GM12873 (cell line): ENCODE measurements at regions not wholly inside any gene's neighbourhood (a gene's known extent, or its start where the extent isn't known, plus 50 kb on each side); places are given as distances from the start of the nearest gene placed in this dataset.

ENCODE experiments used
- TF ChIP-seq, protein P1 (sequence below): IDR thresholded peaks from 2 replicates; pipeline ENCODE4 v1.5.1; 2012; ENCODE audit warnings: low read depth, mild to moderate bottlenecking, moderate library complexity, low read length, control low read depth; ENCODE audit not compliant: insufficient read depth; ENCODE audit errors: missing control alignments

DNA sequence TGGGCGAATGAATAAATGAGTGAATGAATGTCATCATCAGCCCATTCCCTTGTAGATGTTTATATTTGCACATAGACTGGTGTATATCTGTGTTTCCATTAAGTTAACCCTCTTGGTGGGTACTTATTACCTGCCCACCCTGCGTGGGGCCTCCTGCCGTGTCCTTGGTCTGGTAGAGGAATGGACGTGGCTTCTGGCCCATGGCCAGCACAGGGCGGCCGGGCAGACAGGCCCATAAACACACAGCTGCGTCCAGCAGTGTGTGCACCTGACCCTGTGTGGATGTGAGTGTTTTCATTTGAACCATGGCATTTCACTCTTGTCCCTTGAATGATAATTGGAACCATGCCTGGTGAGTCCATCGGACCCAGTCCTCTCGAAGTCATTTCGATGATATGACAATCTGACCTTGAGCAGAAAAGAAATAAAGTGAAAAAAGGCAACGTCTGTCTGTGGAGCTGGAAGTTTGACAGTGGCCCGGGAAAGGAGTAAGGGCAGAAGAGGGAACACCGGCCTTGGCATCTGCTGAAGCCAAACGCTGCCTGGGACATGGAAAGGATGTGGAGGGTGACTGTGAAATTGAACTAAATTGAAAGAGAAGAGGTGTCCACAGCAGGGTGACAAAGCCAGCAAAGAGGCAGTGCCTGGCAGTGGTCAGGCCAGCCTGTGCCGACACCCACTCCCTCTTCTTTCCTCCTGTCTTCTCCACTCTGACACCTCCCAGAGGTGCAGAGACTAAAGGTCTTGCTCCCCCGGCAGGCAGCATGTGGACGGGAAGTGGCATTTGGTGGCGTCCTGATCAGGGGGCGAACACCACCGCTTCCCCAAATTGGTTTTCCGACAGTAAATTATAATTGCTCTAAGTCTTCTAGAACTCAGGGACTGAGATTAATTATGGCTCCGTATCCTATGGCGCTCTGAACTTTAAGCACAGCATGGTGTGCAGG lies 199.0 kb upstream of the ZMIZ1 start:
- TF ChIP-seq, protein P1, sequence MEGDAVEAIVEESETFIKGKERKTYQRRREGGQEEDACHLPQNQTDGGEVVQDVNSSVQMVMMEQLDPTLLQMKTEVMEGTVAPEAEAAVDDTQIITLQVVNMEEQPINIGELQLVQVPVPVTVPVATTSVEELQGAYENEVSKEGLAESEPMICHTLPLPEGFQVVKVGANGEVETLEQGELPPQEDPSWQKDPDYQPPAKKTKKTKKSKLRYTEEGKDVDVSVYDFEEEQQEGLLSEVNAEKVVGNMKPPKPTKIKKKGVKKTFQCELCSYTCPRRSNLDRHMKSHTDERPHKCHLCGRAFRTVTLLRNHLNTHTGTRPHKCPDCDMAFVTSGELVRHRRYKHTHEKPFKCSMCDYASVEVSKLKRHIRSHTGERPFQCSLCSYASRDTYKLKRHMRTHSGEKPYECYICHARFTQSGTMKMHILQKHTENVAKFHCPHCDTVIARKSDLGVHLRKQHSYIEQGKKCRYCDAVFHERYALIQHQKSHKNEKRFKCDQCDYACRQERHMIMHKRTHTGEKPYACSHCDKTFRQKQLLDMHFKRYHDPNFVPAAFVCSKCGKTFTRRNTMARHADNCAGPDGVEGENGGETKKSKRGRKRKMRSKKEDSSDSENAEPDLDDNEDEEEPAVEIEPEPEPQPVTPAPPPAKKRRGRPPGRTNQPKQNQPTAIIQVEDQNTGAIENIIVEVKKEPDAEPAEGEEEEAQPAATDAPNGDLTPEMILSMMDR, result no peak

DNA sequence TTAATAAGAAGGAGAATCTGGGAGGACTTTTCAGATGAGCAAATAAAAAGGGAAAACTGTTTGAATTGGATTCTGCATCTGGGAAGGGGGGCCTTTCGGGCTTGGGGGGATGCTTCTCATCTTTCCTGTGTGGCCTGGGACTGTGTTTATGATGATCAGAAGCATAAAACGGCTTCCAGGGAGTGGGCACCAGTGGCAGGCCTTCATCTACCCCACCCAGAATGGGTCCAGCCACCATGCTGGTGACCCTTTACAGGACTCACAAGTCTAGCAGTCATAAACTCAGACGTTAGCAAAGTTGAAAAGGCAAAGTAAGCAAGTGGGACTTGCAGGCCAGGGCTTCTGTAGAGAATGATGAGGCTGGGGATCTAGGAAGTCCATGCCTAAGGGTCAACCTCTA lies 198.3 kb upstream of the ZMIZ1 start:
- TF ChIP-seq, protein P1, result no peak

DNA sequence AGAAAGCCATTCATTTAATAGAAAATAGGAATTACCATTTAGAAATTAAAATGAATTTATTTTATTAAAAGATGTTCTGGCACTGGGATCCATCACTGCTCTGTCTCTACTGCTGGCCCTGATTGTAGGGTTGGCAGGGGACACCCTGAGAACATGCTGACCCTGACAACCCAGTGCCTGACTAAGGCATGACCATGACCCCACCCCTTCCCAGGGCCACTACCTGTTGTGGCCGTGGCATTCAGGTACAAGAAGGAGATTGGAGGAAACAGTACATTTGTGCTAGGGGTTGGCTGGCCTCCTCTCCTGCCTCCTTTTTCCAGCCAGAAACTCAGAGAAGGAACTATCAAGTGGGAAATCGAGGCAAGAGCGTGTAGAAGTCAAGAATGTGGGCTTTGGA lies 197.0 kb upstream of the ZMIZ1 start:
- TF ChIP-seq, protein P1, result no peak

DNA sequence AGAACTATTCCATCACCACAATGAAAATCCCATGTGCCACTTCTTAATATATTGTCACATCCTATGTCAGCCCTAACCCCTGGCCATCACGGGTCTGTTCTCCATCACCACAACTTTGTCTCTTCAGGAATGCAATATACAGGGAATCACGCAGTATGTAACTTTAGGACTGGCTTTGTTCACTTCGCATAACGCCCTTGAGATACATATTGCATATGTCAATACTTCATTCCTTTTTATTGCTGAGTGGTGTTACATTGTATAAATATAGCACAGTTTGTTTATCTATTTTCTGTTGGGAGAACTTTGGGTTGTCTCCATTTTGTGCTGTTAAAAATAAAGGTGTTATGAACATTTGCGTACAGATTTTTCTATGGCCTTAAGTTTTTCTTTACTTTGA lies 195.4 kb upstream of the ZMIZ1 start:
- TF ChIP-seq, protein P1, result no peak

DNA sequence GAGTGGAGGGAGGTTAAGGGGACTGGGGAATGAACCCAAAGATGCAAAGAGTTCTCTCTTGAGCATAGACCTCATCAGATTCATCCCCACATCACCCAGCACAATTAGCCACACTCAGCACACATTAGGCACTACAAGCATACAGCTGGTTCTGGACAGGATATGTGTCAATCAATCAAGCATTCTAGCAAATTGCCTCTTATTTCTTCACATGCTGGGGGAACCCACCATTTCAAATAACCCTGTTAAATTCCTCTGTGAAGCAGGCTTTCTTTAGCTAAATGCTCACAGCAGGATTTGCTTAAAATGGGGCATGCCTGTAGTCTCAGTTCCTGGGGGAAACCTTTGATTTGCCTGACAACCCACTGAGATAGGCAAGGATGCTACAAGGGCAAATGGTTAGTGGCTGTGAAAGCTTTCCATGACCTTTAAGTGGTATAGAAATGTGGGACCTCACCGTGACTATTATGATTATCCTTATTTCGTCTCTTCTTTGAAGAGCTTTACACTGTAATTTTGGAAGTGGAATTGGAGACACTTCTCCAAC lies 193.4 kb upstream of the ZMIZ1 start:
- TF ChIP-seq, protein P1, result no peak

DNA sequence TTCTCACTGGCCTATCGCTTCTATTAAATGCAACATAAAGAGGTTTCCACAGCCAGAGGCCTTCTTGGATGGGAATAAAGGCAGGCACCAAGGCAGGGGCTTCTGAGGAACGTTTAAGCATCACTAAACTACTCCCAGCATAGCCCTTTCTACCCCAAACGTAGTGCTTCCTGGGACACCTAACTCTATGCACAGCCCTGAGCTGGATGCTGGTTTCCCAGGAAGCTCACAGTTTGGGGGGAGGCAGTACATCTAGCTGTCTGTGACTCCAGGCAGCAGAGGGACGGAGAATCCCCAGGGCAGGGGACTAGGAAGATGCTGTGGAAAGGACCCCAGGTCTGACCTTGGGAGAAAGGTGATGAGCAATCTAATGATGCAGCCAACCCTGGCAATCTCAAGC lies 192.8 kb upstream of the ZMIZ1 start:
- TF ChIP-seq, protein P1, result no peak

DNA sequence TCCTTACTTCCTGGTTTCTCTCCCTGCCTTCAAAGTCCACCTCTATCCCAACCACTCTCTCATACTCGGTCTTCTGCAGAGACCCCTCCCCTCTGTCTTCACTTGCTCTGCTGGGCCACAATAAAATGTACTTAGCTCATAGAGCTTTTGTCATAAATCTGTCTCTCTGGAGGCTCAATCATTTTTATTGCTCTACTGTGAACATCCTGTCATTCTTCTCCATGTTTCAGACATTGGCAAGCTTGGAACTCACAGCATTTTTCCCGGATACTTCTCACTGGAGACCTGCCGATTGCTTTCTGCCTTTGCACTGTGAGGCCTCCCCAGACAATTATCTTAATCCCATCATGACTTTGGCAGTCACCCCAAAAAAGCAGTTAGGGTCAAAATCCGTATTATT lies 192.3 kb upstream of the ZMIZ1 start:
- TF ChIP-seq, protein P1, result no peak
